ENCODE measurements at regions not wholly inside any gene's neighbourhood (a gene's known extent, or its start where the extent isn't known, plus 50 kb on each side); places are given as distances from the start of the nearest gene placed in this dataset.

DNA sequence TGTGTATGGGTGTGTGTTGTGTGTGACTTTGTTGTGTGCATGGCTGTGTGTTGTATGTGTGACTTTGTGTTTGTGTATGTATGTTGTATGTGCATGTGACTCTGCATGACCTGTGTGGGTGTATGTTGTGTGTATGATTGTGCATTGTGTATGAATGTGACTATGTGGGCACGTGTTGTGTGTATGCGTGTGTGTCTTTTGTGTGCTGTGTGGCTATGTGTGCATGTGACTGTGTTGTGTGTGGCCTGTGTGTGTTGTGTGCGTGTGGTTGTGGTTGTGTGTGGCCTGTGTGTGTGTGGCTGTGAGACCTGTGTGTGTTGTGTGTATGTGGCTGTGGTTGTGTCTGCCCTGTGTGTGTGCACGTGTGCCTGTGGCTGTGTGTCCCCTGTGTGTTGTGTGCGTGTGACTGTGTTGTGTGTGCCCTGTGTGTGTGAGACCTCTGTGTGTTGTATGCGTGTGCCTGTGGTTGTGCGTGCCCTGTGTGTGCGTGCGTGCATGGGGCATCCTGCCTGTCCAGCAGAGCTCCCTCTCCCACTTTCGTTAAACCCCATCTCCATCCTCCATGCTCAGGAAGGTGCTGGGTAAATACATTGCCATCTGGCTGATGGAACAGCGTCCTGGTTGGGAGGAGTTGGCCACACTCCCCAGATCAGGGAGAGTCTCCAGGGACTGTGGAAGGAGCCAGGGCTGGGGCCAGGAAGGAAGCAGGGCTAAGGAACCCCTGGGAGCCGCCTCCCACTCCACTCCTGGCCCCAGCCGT is 90.1 kb upstream of the GSE1 start (continued):
- TF ChIP-seq, protein P1, sequence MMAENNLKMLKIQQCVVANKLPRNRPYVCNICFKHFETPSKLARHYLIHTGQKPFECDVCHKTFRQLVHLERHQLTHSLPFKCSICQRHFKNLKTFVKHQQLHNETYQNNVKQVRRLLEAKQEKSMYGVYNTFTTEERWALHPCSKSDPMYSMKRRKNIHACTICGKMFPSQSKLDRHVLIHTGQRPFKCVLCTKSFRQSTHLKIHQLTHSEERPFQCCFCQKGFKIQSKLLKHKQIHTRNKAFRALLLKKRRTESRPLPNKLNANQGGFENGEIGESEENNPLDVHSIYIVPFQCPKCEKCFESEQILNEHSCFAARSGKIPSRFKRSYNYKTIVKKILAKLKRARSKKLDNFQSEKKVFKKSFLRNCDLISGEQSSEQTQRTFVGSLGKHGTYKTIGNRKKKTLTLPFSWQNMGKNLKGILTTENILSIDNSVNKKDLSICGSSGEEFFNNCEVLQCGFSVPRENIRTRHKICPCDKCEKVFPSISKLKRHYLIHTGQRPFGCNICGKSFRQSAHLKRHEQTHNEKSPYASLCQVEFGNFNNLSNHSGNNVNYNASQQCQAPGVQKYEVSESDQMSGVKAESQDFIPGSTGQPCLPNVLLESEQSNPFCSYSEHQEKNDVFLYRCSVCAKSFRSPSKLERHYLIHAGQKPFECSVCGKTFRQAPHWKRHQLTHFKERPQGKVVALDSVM (CRISPR knock-in tag; IDR thresholded peaks at IDR 0.05) = no peak
- TF ChIP-seq ZNF354B (CRISPR knock-in tag; IDR thresholded peaks at IDR 0.05) (no peak), HNRNPLL (IDR thresholded peaks at IDR 0.05; ENCODE audit: low read depth, low read length, poor library complexity, severe bottlenecking) (no peak), GMEB1 (CRISPR knock-in tag; IDR thresholded peaks at IDR 0.05; ENCODE audit: borderline replicate concordance) (no peak; the same call in 1 of the 2 replicates), ZBTB7B (CRISPR knock-in tag; IDR thresholded peaks at IDR 0.05) (no peak), SNRNP70 (IDR thresholded peaks at IDR 0.05; ENCODE audit: low read depth, low read length) (no peak), ZNF329 (CRISPR knock-in tag; IDR thresholded peaks at IDR 0.05; ENCODE audit: low read depth) (no peak), MBD4 (IDR thresholded peaks at IDR 0.05; ENCODE audit: borderline replicate concordance, low read length) (no peak), NCOR1 (IDR thresholded peaks at IDR 0.05; ENCODE audit: borderline replicate concordance, low read length) (no peak)
- TF ChIP-seq, protein P2, sequence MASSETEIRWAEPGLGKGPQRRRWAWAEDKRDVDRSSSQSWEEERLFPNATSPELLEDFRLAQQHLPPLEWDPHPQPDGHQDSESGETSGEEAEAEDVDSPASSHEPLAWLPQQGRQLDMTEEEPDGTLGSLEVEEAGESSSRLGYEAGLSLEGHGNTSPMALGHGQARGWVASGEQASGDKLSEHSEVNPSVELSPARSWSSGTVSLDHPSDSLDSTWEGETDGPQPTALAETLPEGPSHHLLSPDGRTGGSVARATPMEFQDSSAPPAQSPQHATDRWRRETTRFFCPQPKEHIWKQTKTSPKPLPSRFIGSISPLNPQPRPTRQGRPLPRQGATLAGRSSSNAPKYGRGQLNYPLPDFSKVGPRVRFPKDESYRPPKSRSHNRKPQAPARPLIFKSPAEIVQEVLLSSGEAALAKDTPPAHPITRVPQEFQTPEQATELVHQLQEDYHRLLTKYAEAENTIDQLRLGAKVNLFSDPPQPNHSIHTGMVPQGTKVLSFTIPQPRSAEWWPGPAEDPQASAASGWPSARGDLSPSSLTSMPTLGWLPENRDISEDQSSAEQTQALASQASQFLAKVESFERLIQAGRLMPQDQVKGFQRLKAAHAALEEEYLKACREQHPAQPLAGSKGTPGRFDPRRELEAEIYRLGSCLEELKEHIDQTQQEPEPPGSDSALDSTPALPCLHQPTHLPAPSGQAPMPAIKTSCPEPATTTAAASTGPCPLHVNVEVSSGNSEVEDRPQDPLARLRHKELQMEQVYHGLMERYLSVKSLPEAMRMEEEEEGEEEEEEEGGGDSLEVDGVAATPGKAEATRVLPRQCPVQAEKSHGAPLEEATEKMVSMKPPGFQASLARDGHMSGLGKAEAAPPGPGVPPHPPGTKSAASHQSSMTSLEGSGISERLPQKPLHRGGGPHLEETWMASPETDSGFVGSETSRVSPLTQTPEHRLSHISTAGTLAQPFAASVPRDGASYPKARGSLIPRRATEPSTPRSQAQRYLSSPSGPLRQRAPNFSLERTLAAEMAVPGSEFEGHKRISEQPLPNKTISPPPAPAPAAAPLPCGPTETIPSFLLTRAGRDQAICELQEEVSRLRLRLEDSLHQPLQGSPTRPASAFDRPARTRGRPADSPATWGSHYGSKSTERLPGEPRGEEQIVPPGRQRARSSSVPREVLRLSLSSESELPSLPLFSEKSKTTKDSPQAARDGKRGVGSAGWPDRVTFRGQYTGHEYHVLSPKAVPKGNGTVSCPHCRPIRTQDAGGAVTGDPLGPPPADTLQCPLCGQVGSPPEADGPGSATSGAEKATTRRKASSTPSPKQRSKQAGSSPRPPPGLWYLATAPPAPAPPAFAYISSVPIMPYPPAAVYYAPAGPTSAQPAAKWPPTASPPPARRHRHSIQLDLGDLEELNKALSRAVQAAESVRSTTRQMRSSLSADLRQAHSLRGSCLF (CRISPR knock-in tag; IDR thresholded peaks at IDR 0.05; ENCODE audit: borderline replicate concordance) = no peak
- TF ChIP-seq, protein P3, sequence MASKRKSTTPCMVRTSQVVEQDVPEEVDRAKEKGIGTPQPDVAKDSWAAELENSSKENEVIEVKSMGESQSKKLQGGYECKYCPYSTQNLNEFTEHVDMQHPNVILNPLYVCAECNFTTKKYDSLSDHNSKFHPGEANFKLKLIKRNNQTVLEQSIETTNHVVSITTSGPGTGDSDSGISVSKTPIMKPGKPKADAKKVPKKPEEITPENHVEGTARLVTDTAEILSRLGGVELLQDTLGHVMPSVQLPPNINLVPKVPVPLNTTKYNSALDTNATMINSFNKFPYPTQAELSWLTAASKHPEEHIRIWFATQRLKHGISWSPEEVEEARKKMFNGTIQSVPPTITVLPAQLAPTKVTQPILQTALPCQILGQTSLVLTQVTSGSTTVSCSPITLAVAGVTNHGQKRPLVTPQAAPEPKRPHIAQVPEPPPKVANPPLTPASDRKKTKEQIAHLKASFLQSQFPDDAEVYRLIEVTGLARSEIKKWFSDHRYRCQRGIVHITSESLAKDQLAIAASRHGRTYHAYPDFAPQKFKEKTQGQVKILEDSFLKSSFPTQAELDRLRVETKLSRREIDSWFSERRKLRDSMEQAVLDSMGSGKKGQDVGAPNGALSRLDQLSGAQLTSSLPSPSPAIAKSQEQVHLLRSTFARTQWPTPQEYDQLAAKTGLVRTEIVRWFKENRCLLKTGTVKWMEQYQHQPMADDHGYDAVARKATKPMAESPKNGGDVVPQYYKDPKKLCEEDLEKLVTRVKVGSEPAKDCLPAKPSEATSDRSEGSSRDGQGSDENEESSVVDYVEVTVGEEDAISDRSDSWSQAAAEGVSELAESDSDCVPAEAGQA (IDR thresholded peaks at IDR 0.05; ENCODE audit: low read depth) = no peak
- TF ChIP-seq, protein P3 (CRISPR knock-in tag; IDR thresholded peaks at IDR 0.05; ENCODE audit: borderline replicate concordance) = no peak
